Neutrophil (primary cell): ENCODE measurements at regions not wholly inside any gene's neighbourhood (a gene's known extent, or its start where the extent isn't known, plus 50 kb on each side); places are given as distances from the start of the nearest gene placed in this dataset.
"Not testable (repeated sequence)": the region's sequence is repeated elsewhere in the genome, so short reads cannot be mapped to it uniquely, and the experiment has no call there.

Source experiments
- H3K27ac ChIP-seq: fragments of 200-600 bp; sonication (generic); 2 replicates; pipeline ENCODE4 v1.5.1; 2016; ENCODE audit warnings: mild to moderate bottlenecking, moderate library complexity
- H3K27me3 ChIP-seq: fragments of 200-600 bp; sonication (generic); 2 replicates; pipeline ENCODE4 v1.6.0; 2016; ENCODE audit warnings: mild to moderate bottlenecking
- H3K36me3 ChIP-seq: fragments of 200-600 bp; sonication (generic); 2 replicates; pipeline ENCODE4 v1.5.1; 2017
- H3K4me1 ChIP-seq, 2 experiments: fragments of 200-600 bp in 1 of 2; sonication (generic) in 1 of 2; 1 replicate in 1 of 2; 2 replicates in 1 of 2; pipeline versions ENCODE4 v1.5.1 to v1.6.1; 2013 to 2016; ENCODE audit warnings: low read depth in 1 of 2, low read length in 1 of 2, mild to moderate bottlenecking in 1 of 2, moderate library complexity in 1 of 2; ENCODE audit not compliant: control insufficient read depth in 1 of 2, insufficient read depth in 1 of 2
- H3K4me3 ChIP-seq, 2 experiments: fragments of 200-600 bp in 1 of 2; sonication (generic) in 1 of 2; 1 replicate in 1 of 2; 2 replicates in 1 of 2; pipeline ENCODE4 v1.5.1; 2013 to 2016; ENCODE audit warnings: low read depth in 1 of 2, low read length in 1 of 2, mild to moderate bottlenecking in 1 of 2, moderate library complexity in 1 of 2
- H3K9me3 ChIP-seq: fragments of 200-600 bp; sonication (generic); 2 replicates; pipeline ENCODE4 v1.5.1; 2016
- TF ChIP-seq, protein P1 (sequence below): fragments of 200-600 bp; sonication (generic); IDR thresholded peaks from 2 replicates; pipeline ENCODE4 v1.5.1; 2016; ENCODE audit warnings: antibody characterized with exemption

DNA sequence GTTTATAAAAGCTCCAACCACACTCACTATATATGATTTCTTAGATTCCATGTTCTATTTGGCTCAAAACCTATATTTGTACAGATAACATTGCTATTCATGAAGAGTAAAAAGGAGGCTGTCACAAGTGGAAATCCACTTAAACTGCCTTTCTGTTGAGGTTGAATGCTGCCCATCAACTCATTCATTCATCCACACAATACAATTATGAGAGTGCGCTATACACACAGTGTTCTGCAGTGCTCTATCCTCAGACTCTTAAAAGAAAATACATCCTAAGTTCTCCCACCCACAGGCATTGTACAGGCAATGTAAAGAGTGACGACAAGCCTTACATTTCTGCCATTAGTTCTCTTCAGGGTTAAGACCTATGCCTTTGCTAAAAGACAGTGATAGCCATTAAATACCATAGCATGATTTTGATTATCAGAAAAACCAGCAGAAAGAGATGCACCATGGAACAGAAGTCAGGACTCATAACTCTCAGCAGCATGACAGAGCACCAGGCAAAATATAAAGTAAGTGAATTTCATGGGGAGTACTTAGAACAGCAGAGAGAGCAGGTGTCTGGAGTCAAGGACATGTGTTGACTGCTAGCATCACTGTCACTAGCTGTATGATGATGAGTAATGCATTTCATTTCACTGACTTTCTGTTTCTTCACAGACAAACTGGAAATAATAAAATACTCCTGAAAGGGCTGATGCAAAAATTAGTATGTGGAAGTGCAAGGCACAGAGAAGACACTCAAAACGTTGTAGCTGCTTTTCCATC, 218.0 kb downstream of the RBM26 start:
- no peak overlapping the region for H3K4me3 ChIP-seq
- no peaks in the 10 kb centered on the region for H3K9me3 ChIP-seq
- no peaks in the 10 kb centered on the region for H3K27me3 ChIP-seq
- TF ChIP-seq, protein P1, sequence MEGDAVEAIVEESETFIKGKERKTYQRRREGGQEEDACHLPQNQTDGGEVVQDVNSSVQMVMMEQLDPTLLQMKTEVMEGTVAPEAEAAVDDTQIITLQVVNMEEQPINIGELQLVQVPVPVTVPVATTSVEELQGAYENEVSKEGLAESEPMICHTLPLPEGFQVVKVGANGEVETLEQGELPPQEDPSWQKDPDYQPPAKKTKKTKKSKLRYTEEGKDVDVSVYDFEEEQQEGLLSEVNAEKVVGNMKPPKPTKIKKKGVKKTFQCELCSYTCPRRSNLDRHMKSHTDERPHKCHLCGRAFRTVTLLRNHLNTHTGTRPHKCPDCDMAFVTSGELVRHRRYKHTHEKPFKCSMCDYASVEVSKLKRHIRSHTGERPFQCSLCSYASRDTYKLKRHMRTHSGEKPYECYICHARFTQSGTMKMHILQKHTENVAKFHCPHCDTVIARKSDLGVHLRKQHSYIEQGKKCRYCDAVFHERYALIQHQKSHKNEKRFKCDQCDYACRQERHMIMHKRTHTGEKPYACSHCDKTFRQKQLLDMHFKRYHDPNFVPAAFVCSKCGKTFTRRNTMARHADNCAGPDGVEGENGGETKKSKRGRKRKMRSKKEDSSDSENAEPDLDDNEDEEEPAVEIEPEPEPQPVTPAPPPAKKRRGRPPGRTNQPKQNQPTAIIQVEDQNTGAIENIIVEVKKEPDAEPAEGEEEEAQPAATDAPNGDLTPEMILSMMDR, result no peak
- no peaks in the 10 kb centered on the region for H3K4me1 ChIP-seq
- H3K36me3 ChIP-seq, result no peaks in the 10 kb centered on the region
- no peak overlapping the region for H3K27ac ChIP-seq

DNA sequence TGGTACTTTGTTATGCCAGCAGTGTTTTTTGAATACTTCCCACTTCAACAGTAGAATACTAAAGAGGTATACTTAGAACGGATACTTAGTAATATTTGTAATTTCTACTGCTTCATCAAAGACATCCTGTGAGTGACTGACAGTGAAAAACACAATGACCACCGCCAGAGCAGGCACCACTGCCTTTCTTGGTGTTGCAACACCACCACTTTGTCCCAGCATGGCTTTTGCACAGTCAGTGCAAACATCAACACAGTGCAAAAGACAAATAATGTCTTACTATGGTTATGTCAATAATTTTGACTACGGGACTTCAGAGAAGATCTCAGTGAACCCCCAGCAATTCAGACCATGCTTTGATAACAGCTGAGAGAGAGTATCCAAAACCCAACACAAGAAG, 220.5 kb downstream of the RBM26 start:
- Histone ChIP-seq H3K4me3 (no peak overlapping the region), H3K27ac (no peak overlapping the region), H3K36me3 (no peaks in the 10 kb centered on the region), H3K27me3 (no peaks in the 10 kb centered on the region), H3K4me1 (no peaks in the 10 kb centered on the region), H3K9me3 (no peaks in the 10 kb centered on the region)
- TF ChIP-seq, protein P1, result no peak

DNA sequence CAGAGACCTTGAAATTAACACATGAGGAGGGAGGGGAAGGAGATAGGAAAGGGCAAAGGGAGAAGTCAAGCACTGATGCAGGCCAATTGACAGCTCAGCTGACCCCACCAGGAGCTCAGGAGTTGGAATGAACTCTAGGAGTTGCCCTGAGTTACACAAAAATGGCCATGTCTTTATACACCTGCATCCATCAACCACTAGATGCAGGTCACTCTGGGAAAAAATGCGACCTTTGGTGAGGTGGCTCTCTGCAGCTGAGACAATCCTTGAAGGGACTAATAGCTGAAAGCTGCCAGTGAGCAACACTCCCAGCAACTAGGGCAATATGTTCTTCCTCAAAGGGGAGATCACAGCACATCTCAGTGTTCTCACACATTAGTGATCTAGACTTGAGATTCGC, 222.8 kb downstream of the RBM26 start:
- no peaks in the 10 kb centered on the region for H3K36me3 ChIP-seq

DNA sequence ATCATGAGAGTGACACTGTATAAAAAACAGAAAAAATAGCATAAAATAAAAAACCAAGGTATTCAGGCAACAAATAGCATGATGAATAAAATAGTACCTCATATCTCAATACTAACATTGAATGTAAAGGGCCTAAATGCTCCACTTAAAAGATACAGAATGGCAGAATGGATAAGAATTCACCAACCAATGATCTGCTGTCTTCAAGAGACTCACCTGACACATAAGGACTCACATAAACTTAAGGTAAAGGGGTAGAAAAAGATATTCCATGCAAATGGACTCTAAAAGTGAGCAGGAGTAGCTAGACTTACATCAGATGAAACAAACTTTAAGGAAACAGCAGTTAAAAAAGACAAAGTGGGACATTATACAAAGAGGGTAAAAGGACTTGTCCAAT, 232.4 kb downstream of the RBM26 start:
- not testable (repeated sequence) for H3K4me3 ChIP-seq, H3K4me1 ChIP-seq, H3K36me3 ChIP-seq, H3K27me3 ChIP-seq, H3K27ac ChIP-seq, H3K9me3 ChIP-seq

More for the DNA sequence above, 222.8 kb downstream of the RBM26 start:
- H3K4me3 ChIP-seq, result no peak overlapping the region
- H3K9me3 ChIP-seq, result no peaks in the 10 kb centered on the region
- TF ChIP-seq, protein P1, result no peak
- H3K4me1 ChIP-seq, result no peaks in the 10 kb centered on the region
- H3K27me3 ChIP-seq, result no peaks in the 10 kb centered on the region
- no peak overlapping the region for H3K27ac ChIP-seq

DNA sequence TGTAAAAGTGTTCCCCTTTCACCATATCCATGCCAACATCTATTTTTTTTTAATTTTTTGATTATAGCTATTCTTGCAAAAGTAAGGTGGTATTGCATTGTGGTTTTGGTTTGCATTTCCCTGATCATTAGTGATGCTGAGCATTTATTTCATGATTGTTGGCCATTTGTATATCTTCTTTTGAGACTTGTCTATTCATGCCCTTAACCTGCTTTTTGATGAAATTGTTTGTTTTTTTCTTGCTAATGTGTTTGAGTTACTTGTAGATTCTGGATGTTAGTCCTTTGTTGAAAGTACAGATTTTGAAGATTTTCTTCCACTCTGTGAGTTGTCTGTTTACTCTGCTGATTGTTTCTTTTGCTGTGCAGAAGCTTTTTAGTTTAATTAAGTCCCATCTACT, 233.1 kb downstream of the RBM26 start:
- not testable (repeated sequence) for H3K27ac ChIP-seq, H3K4me3 ChIP-seq, H3K4me1 ChIP-seq, H3K36me3 ChIP-seq, H3K9me3 ChIP-seq, H3K27me3 ChIP-seq

DNA sequence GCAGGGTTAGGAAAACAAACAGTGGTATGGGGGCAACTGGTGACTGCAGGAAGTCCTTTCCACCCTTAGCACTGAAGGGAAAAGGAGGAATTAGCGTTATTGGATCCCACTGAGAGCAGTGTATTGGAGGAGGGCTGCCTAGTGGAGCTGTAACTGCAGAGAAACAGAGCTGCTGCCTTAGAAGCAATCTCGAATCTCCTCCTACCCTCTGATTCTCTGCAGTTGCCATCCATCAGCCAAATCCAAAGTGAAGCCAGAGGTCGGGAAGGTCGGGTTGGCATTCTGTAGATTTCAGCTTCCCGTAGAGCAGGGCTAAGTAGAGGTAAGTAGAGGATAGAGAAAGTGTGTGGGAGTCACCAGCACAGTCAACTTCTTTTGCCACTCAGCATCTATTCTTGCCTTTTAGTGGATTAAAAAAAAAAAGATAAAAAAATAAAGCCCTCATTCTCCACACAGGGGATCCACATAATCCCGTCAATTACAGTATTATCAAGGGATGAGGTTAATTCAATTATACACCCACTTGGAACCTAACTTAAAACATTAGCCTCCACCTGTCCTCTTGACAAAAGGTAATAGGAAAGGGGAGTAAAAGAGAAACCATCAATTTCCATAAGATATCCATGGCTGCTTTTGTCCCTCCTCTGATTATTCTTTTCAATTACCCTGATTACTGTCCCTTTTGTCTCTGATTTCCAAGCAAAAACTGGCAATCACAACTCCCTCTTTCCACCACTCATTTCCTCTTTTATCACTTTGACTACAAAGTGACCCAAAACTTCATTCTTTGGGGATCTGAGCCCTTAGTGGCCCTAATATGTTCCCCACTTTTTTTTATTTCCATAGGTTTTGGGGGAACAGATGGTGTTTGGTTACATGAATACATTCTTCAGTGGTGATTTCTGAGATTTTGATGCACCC, 234.7 kb downstream of the RBM26 start:
- TF ChIP-seq, protein P1, result no peak
- H3K36me3 ChIP-seq, result no peaks in the 10 kb centered on the region
- no peak overlapping the region for H3K4me3 ChIP-seq
- H3K27me3 ChIP-seq, result no peaks in the 10 kb centered on the region
- H3K27ac ChIP-seq, result no peak overlapping the region
- H3K4me1 ChIP-seq, result no peaks in the 10 kb centered on the region
- H3K9me3 ChIP-seq, result no peaks in the 10 kb centered on the region
